DMS 273 (cell line): ENCODE measurements at regions not wholly inside any gene's neighbourhood (a gene's known extent, or its start where the extent isn't known, plus 50 kb on each side); places are given as distances from the start of the nearest gene placed in this dataset.
A peak's percentile ranks its signal among the peaks of the same experiment; 100 is the strongest.

ENCODE experiments used
- DNase-seq: peaks from one replicate; lab custom pipeline; 2025; ENCODE audit not compliant: unreplicated experiment; lab: John Stamatoyannopoulos, UW

GRCh38 chr2:172153156-172153555, 50.5 kb upstream of the DLX2 start:
- DNase-seq, result no peak

- DNase-seq, result no peak
Measured at GRCh38 chr2:172153757-172154156, 51.1 kb upstream of the DLX2 start.

- DNase-seq, result no peak
Measured at GRCh38 chr2:172155752-172156151, 53.1 kb upstream of the DLX2 start.

- DNase-seq, result no peak
Measured at GRCh38 chr2:172160839-172161238, 58.1 kb upstream of the DLX2 start.

GRCh38 chr2:172162225-172162733, 59.6 kb upstream of the DLX2 start:
- no peak for DNase-seq

- no peak for DNase-seq
Measured at GRCh38 chr2:172162739-172163336, 60.1 kb upstream of the DLX2 start.

- DNase-seq, result no peak
Measured at GRCh38 chr2:172168917-172169346, 66.2 kb upstream of the DLX2 start.

- no peak for DNase-seq
Measured at GRCh38 chr2:172169611-172170010, 66.9 kb upstream of the DLX2 start.

GRCh38 chr2:172172513-172173173, 69.9 kb upstream of the DLX2 start:
- DNase-seq, result peak; percentile 91

- DNase-seq, result no peak
Measured at GRCh38 chr2:172173174-172173706, 70.5 kb upstream of the DLX2 start.

- DNase-seq, result no peak
Measured at GRCh38 chr2:172177581-172177980, 74.9 kb upstream of the DLX2 start.

GRCh38 chr2:172177996-172178395, 75.3 kb upstream of the DLX2 start:
- DNase-seq, result no peak

- no peak for DNase-seq
Measured at GRCh38 chr2:172179045-172179701, 76.5 kb upstream of the DLX2 start.

GRCh38 chr2:172181840-172182239, 79.1 kb upstream of the DLX2 start:
- no peak for DNase-seq

GRCh38 chr2:172182624-172183023, 79.9 kb upstream of the DLX2 start:
- DNase-seq, result no peak

GRCh38 chr2:172193331-172194089, 90.8 kb upstream of the DLX2 start:
- no peak for DNase-seq

- no peak for DNase-seq
Measured at GRCh38 chr2:172195836-172196376, 93.2 kb upstream of the DLX2 start.

- DNase-seq, result no peak
Measured at GRCh38 chr2:172196768-172197431, 94.2 kb upstream of the DLX2 start.

- DNase-seq, result no peak
Measured at GRCh38 chr2:172198361-172198760, 95.7 kb upstream of the DLX2 start.

- no peak for DNase-seq
Measured at GRCh38 chr2:172198908-172199307, 96.2 kb upstream of the DLX2 start.
